NCI-H1930 (cell line): ENCODE measurements at regions not wholly inside any gene's neighbourhood (a gene's known extent, or its start where the extent isn't known, plus 50 kb on each side); places are given as distances from the start of the nearest gene placed in this dataset.

Source experiments
- DNase-seq, 2 experiments: peaks; one replicate each; lab custom pipeline; 2025; lab: John Stamatoyannopoulos, UW

DNA sequence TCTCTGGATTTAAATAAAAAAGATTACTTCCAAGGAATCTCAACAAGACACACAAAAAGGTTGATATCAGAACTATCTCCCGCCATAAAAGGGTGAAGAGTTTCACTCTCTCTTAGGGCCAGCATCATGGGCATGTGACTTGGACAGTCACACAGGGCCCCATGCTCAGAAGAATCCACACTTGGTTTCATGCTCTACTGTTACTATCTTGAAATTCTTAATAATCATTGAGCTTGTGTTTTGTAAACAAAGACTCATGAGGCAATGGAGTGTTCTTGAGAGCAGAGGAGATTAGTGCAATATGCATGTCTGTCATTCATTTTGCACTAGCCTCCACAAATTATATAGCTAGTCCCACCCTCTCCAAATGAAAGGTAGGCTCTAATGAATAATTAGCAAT, 58.4 kb downstream of the HMHB1 start:
- DNase-seq, result no peak

DNA sequence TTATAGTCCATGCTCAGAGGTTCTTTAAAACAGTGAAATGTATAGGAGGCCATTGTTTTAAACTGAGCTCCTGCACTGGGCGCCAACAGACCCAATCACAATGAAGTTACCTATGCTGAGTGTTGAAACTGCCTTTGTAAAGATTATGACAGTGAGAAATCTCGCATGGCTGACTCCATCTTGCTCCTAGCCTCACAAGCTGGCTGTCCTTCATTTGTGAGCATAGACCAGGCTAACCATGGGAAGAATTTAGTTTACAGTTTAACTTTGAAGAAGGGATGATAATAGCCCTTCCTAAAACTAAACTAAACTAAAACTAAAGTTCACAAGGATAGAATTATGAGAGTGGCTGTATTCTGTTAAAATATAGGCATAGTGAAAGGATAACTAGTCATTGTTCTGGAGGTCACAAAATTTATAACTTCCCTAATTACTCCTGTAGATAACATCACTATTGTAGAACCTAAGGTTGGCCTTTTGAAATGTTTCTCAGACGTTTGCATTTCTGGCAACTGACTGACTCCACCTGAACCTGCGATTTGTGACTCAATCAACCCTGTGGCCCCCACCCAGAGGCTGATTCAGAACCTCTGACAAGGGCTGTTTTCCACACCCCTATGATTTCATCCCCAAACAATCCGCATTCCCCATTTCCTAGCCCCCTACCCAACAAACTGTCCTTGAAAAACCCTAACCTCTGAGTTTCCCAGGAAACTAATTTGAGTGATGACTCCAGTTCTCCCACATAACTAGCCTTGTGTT, 59.1 kb downstream of the HMHB1 start:
- DNase-seq, result no peak

DNA sequence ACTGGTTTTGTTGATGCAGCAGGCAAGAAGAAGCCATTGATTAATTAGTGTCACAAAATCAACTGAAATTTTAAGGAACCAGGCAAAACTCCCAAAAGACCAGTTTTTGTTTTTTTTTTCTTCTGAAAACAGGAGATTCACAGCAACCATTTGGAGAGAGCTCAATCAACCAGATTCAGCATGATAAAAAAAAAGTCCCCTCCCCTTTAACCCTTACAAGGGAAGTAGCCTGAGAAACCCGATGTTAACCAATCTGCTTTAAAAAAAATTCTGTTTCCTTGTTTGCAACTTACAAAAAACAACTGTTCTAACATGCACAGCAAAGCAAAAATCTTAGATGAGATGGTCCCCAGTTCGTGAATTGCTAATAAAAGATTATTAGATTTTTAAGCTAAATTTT, 59.7 kb downstream of the HMHB1 start:
- DNase-seq, result no peak

DNA sequence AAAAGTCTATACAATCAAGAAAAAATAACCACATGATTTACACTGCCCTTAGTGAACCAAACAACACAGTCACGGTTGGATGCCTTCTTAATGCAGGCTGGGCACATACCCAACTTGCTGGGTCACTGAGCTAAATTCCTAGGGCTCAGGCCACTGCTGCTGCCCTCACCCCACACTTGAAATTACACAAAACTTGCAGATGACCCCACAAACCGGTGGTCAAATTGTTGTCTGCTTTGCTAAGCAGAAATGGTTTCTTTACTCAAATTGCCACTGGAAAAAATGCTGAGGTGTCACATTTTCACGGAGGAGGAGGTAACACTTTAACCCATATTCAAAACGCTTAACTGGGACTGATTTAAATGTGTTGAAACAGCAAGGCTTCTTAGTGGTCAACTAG, 62.4 kb downstream of the HMHB1 start:
- DNase-seq, result no peak

DNA sequence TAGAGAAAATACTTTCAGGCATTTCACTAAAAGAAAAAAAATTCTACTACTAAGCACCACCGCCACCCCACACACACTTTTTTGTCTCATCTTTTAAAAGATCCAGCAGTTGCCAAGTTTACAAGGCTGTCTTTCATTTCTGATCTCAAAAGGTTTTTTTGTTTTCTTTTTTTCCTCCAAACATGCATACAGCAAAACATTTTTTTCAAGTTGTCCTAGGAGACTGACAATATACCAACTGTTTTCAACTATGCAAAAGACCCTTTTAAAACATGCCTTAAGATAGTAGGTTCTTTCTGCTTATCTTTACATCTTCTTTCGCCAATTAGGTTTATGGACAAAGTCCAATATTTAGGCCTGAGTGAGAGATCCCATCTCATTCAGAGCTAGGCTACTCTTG, 65.2 kb downstream of the HMHB1 start:
- no peak for DNase-seq

DNA sequence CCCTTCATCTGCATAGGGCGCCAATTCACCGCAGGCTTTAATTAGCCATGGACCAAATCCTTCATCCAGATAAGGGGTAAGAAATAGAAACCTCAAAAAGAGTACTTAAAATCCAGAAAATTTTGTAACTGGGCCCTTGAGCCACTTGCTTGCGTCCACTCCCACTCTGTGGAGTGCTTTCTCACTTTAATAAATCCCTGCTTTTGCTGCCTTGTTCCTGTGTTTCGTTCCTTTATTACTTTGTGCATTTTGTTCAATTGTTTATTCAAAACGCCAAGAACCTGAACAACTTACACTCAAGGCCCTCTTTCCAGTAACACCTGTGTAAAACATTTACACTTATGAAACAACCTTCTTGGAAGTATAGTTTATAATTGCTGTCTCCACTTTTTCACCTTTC, 66.5 kb downstream of the HMHB1 start:
- no peak for DNase-seq

DNA sequence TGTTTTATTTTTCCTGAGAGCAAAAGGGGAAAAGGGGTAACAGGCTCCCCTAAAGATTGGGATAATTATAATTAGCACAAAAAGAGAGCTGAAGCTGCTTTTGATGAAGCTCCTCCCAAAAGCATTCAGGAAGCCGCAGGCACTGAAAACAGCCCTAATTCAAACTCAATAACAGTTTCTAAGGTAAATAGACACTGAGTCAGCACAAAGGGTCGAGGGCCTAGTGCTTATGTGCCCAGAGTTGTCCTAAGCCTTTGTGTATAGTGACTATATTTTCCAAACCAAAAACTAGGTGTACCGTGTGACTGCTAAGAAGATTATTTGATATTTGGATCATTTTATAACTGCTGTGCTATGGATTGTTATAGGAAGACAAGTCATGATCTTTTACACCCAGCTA, 67.7 kb downstream of the HMHB1 start:
- no peak for DNase-seq

DNA sequence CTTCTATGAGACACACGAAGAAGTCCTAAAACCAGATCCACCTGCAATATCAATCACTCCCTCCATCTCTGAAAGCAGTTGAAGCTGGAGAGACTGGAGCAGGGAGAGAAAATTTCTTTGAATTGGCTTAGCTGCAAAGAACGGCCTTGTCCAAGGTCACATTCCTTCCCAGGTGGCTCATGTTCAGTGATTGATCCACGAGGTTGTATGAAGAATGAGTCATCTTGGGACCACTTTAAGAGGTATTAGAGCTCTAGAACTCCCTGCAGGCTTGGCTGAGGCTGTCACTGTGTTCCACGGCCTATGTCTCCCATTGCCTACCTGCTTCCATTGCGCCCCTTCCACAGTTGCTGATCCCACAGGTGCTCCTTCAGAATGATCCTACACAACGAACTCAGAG, 68.2 kb downstream of the HMHB1 start:
- no peak for DNase-seq

DNA sequence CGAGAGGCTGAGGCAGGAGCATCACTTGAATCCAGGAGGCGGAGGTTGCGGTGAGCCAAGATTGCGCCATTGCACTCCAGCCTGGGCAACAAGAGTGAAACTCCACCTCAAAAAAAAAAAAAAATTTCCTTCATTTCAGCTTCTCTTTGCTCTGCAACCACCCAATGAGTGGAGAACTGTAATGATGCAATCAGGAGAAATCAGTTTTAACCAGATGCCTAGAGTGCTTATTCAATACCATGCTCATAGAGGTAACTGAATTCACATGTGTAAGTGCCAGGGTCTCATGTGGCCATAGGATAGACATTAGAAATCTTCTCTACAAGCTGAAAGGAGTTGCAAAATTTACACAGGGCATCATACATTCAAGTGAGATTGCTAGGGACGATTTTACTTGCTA, 70.6 kb downstream of the HMHB1 start:
- DNase-seq, result no peak

DNA sequence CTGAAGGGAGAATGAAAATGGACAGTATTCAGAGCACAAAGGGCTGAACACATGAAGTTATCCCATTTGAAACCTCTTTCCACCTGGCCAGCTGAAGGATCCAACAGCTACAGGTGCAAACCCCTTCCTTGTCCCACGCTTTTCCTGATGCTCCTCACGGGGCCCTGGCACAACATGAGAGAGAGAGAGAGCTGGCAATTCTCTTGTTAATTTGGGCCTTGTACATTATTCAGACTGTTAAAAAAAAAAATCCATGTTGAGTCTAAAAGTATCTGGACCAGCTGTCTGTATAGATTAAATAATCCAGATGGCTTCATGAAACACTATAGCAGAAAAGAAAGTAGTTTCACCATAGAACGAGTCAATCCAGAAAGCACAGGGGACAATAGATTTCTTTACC, 74.1 kb downstream of the HMHB1 start:
- DNase-seq, result no peak

DNA sequence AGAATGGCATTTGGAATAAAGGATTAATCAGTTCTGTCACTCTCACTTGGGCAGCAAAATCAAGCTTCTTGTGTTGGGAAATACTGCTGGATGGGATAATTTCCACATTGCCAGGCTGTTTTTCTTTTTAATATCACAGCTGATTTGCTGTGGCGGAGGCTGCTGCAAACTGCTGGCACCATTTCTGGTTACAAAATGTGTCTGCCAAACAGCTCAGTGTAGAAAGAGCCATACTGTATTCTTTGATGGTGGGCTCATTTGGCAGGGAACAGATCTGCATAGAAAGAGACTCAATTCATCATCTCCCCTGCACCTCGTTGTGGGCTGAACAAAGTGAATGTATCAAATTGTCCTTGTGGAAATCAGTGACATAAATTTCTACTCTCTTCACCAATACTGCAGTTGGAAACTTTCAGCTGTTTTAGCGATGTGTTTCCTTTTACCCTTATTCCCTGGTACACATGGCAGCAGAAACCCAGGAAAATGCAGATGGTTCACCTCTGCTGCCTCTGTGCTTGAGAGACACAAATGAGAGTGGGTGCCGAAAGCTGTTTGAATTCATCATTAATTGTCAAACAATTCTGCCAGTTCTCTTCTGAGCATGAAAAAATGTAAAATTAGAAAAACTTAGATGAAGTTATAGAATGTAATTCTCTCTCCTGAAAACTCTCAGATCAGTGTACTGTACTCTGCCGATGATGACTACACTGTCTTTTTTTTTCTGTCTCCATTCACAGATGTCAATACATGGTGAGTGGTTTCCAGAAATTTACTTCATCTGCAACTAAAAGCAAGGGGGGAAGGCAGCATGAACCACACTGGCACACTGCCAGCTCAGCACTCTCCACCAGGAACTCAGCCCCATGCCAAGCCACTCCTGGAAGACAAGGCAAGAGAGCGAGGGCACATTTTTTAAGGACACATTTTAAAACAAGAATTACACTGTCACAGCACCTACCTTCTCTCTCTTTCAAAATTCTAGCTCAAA, 75.0 kb downstream of the HMHB1 start:
- DNase-seq, result no peak

DNA sequence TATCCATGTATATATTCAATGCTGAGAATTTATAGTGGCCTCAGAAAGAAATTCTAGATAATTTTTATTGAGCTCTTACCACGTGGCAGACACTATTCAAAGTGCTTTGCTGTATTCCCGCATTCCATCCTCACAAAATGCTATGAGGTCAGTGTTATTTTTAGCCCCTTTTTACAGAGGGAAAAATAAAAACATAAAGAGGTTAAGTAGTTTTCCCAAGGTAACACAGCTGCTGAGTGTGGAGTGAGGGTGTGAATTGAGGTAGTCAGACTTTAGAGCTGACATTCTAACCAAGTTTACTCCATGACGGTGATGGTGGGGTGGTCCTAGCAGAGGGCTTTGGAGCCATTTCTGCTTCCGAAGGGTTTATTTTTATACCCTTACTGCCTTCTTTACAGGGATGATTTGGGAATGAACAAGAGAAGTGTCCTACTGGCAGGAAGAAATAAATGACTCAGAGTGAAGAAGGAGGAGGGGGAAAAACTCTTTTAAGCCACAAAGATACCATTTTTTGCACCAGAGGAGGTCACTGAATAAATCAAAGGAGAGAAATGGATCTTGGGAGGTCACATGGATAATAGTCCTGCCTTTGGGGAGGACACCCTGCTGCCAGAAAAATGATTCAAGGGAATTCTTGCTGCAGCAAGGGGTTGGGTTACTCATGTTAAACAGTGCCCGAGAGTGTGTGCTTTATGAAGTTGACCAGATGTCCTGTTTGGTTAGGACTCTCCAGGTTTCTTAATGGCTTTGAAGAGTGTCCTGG, 76.1 kb downstream of the HMHB1 start:
- no peak for DNase-seq

DNA sequence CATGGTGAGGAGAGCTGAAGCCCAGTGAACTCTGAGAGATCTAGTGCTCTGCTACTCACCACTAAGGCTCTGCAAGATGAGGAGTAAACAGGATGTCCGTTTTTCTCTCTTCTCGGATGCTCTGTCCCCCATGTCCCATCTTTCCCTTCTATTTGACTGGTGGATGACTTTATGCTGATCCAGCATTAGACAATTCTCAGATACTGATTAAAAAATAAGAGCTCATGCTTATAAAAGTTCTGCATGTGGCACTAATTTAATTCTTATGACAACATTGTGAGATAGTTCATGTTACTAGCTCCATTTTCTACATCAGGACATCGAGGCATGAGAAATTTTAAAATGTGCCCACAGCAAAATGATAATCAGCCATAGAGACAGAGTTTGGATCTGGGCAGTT, 77.0 kb downstream of the HMHB1 start:
- no peak for DNase-seq

DNA sequence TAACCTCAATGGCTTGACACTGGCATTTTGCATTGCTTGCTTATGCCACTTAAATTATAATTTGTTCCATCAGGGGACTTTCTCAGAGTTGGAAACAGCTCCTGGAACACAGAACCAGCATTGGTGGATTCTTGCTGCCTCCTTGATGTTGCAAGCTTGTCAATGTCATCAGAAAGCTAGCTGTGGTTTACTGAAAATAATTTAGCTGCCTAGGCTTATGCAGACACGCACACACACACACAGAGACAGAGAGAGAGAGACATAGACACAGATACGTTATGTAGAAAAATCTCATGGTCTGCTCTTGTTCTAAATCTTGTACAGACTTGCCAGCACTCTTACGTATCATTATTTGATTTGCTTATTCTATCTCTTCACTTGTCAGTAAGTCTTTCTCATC, 78.0 kb downstream of the HMHB1 start:
- no peak for DNase-seq

DNA sequence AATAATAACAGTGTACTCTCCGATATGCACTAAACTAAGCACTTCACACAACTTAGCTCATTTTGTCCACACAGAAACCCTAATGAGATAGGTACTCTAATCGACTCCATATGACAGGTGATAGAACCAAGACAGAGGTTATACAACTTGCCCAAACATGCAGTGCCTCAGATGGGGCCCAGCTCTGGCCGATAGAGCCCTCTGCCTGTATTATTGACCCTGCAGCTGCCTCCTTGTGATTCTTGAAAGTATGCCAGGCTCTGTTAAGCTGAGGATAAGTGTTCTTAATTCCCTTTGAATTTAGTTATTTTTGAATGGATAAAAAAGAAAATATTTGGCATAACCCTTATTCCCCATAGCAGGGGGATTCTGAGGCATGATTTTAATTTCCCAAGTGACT, 78.5 kb downstream of the HMHB1 start:
- DNase-seq, result no peak

DNA sequence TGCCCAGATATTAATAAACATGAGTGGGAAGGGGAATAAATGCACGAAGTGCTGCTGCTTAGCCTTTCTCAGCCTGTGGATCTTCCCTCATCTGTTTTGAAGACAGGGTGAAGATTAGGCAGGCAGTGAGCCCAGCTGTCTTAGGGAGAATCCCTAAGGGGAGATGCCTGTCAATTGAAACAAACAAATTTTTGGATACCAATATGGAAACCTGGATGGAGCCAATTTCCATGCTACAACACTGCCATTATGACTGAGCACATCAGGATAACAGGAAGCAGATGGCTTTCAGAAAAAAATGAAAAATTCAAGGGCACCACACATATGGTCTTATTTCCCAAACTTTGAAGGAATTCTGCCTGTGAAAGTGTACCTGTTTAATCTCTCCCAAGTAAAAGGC, 80.3 kb downstream of the HMHB1 start:
- DNase-seq, result no peak

DNA sequence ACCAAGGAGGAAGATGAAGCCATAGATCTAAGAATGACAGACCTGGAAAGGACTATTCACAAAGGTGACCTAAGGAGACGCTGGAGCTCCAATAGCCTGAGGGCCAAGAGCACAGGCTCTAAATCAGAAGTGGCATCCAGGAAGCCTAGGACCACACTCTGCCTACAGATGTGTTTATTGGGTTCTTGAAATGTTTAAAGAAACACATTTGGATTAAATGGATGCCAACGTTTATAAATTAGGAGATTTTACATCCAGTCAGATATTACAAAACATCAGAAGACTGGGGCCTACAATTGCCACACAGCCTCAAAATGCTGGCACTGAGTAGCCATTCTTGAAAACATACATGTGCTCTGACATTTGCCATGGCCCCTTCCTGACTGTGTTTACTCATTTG, 80.9 kb downstream of the HMHB1 start:
- no peak for DNase-seq

DNA sequence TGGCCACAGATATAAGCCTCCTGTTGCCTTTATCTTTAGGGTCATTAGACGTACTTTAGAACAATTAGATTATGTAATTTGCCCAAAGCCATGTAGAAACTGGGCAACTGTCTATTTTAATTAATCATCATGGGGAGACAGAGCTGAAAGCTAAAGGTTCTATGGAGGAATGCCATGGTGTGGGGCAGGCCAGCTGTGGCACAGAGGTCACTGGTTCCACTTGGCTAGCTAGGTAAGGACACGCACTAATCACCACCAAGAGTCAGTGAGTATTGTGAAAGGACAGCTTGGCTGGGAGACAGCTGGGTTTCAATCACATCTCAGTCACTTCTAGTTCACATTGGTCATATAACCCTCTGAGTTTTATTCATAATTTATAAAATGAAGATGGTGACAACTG, 81.7 kb downstream of the HMHB1 start:
- DNase-seq, result no peak

DNA sequence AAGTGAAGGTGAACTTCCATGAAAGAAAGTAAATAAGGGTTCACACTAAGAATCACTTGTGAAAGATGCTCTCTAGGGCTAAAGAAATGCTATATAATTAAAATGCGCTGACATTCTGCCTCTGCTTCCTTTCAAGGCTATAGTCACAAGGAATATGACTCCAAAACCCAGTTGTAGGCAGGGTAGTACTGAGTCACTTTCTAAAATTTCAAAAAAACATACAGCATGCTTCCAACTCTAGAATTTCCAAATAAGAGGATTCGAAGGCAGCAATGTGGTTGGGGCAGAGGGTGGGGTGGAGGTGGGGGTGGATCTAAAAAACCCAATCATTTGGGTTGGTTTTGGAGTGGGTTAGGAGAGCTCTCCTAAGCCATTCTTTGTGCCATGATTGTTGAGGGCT, 84.6 kb downstream of the HMHB1 start:
- DNase-seq, result no peak

DNA sequence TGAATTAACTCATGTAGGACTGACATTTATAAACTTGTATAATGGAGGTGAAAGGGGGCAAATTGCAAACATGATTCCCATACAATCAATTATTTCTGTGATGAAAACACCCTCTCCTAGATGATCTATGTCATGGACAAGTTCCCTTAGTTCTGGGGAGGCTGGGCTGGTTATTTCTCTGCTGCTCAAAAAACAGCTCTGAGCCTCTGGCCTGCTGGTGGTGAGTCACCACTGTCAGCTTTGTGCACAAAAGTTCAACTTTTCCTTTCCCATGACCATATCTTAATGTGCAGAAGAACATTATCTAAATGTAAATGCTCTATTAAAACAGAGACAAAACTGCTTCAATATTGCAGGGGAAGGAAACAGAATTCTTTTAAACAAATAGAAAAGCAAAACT, 85.0 kb downstream of the HMHB1 start:
- DNase-seq, result no peak

DNA sequence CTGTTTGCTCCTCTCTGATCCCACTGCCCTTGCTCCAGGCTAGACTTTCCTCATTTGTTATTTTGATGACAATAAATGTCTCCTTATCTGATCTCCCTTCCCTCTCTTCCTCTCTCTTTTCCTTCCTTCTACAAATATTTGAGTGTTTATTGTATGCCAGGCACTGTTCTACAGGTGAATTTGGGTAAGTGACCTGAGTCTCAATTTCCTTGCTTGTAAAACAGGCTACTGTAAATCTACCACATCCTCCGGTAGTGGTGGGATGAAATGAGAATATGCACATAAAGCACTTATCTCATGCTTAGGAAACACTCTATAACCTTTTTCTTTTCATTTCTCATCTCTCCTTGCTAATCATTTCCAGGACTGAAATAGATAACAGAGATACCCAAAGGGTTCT, 86.4 kb downstream of the HMHB1 start:
- DNase-seq, result no peak

DNA sequence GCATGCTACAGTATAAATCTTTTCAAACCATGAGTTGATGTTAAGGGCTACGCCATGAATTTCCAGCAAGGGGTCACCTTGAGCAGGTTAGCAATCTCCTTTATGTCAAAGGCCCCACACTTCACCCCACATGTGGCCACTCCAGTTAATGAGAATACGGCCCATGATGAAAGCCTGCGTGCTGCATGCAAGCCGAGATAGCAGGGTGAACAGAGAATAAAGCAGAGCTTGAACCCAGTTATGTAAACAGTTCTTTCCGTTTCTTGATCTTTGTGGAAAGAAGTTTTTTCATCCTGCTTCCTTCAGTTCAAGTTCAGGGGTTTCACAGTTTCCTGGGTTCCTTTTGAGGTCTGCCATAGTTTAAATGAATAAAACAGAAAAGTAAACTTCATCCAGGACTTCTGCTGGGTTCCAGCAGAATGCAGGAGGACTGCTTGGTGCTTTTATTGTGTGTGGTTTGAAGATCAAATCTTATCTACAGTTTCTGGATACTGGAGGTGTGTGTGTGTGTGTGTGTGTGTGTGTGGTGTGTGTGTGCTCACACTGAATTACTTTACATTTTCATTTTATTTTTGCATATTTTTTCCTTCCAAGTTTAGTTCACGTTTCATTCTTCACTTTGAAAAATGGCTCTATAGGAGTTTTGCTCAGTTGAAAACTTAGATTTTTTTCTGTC, 87.1 kb downstream of the HMHB1 start:
- no peak for DNase-seq
